ENCODE measurements at regions not wholly inside any gene's neighbourhood (a gene's known extent, or its start where the extent isn't known, plus 50 kb on each side); places are given as distances from the start of the nearest gene placed in this dataset.

DNA sequence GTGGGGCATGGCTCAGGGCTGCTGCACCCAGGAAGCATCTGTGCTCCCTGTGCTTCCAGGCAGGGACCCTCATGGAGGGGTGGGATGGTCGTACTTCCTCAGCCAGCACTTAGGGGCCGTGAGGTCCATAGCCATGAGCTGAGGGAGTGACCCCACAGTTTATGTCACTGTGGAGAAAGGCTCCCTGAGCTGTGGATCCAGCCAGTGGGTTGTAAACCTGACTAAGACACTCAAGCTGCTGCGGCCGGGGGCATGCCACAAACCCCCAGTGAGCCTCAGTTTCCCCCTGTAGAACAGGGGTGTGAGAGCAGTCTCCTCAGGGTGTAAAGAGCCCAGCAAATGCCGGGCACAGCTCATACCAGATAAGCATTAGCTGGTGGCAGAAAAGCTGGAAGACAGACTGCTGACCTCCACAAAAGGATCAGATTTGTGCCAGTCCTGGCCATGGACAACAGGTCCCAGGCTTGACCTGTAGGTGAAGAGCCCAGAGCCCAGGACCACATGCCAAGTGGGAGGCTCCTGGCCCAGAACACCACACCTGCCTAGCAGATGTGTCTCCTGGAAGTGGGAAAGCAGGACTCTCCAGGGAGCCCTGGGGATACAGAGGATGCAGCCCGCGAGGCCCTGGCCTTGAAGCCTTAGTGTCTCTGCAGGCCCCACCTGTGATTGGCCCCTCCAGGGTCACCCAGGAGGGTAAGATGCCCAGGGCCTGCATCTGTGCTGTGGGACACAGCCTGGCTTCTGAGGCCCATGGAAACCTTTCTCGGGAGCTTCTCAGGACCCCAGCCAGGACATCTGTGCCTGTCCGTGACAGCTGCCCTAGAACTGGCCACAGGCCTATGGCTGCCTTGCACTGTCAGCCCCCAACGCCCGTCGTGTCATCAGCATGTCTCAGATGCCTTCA, 78.1 kb upstream of the RET start:
- in situ Hi-C loops (cut with MboI) (no loop called here), intact Hi-C loops (cut with micrococcal nuclease; ENCODE audit: unreplicated experiment) (no loop called here)
- no peak overlapping the region for H2AFZ ChIP-seq (ENCODE audit: control insufficient read depth, low read depth, low read length)
- no TSS peak for BruUV-seq (replicated peaks)
- H3K4me3 ChIP-seq = no peak overlapping the region
- ATAC-seq (no peak), FAIRE-seq (no peak), DNase-seq (ENCODE audit: low read depth, low spot score) (no peak)
- H3K9ac ChIP-seq (ENCODE audit: control insufficient read depth, insufficient read depth, low read length) = no peak overlapping the region
- no peak overlapping the region for H3K27ac ChIP-seq (ENCODE audit: control insufficient read depth, insufficient read depth)
- ChIA-PET SMC1A (ENCODE audit: uncharacterized antibody, unreplicated experiment) (no interaction called here), CTCF (no interaction called here), POLR2A (no interaction called here), RAD21 (ENCODE audit: unreplicated experiment) (no interaction called here)
- no peaks in the 10 kb centered on the region for H3K36me3 ChIP-seq (ENCODE audit: control insufficient read depth in 2 of 2, insufficient read depth in 2 of 2, low read length in 1 of 2)
- H3K79me2 ChIP-seq (ENCODE audit: control insufficient read depth, insufficient read depth, low read length) = no peaks in the 10 kb centered on the region
- no peaks in the 10 kb centered on the region for H3K9me3 ChIP-seq (replicated peaks; ENCODE audit: control insufficient read depth, insufficient read depth, low read length)
- WGBS (ENCODE audit: insufficient coverage, insufficient replicate concordance, low lambda C conversion rate, missing lambda C conversion rate) = 13% methylated on average over 12 of the region's 12 CpGs
- no peaks in the 10 kb centered on the region for H3K27me3 ChIP-seq (replicated peaks in 1 of 2; ENCODE audit: control insufficient read depth in 2 of 2, insufficient read depth in 2 of 2, low read length in 1 of 2)
- H3K4me1 ChIP-seq (ENCODE audit: control insufficient read depth, insufficient read depth, low read length) = no peaks in the 10 kb centered on the region
- H4K20me1 ChIP-seq (ENCODE audit: control insufficient read depth, insufficient read depth) = no peaks in the 10 kb centered on the region
- no peak overlapping the region for H3K4me2 ChIP-seq (ENCODE audit: control insufficient read depth, insufficient read depth)
- TF ChIP-seq, protein P1, sequence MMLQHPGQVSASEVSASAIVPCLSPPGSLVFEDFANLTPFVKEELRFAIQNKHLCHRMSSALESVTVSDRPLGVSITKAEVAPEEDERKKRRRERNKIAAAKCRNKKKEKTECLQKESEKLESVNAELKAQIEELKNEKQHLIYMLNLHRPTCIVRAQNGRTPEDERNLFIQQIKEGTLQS (IDR thresholded peaks at IDR 0.05; ENCODE audit: borderline replicate concordance, extremely low read depth, low read depth, low read length) = no peak
- no peak for TF ChIP-seq ESRRA (IDR thresholded peaks at IDR 0.05; ENCODE audit: low read length)
- TF ChIP-seq KAT2A (conservative IDR thresholded peaks at IDR 0.05; ENCODE audit: control insufficient read depth, low read depth, low read length) = no peak
- TF ChIP-seq, protein P2, sequence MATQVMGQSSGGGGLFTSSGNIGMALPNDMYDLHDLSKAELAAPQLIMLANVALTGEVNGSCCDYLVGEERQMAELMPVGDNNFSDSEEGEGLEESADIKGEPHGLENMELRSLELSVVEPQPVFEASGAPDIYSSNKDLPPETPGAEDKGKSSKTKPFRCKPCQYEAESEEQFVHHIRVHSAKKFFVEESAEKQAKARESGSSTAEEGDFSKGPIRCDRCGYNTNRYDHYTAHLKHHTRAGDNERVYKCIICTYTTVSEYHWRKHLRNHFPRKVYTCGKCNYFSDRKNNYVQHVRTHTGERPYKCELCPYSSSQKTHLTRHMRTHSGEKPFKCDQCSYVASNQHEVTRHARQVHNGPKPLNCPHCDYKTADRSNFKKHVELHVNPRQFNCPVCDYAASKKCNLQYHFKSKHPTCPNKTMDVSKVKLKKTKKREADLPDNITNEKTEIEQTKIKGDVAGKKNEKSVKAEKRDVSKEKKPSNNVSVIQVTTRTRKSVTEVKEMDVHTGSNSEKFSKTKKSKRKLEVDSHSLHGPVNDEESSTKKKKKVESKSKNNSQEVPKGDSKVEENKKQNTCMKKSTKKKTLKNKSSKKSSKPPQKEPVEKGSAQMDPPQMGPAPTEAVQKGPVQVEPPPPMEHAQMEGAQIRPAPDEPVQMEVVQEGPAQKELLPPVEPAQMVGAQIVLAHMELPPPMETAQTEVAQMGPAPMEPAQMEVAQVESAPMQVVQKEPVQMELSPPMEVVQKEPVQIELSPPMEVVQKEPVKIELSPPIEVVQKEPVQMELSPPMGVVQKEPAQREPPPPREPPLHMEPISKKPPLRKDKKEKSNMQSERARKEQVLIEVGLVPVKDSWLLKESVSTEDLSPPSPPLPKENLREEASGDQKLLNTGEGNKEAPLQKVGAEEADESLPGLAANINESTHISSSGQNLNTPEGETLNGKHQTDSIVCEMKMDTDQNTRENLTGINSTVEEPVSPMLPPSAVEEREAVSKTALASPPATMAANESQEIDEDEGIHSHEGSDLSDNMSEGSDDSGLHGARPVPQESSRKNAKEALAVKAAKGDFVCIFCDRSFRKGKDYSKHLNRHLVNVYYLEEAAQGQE (IDR thresholded peaks at IDR 0.05; ENCODE audit: low read depth, low read length) = no peak
- no peak for TF ChIP-seq SMAD1 (IDR thresholded peaks at IDR 0.05; ENCODE audit: low read depth, partially characterized antibody)
- TF ChIP-seq, protein P3, sequence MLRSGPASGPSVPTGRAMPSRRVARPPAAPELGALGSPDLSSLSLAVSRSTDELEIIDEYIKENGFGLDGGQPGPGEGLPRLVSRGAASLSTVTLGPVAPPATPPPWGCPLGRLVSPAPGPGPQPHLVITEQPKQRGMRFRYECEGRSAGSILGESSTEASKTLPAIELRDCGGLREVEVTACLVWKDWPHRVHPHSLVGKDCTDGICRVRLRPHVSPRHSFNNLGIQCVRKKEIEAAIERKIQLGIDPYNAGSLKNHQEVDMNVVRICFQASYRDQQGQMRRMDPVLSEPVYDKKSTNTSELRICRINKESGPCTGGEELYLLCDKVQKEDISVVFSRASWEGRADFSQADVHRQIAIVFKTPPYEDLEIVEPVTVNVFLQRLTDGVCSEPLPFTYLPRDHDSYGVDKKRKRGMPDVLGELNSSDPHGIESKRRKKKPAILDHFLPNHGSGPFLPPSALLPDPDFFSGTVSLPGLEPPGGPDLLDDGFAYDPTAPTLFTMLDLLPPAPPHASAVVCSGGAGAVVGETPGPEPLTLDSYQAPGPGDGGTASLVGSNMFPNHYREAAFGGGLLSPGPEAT (IDR thresholded peaks at IDR 0.05; ENCODE audit: low read depth) = no peak

All from GM12878 (cell line).